Activated CD4-positive, alpha-beta T cell treated with anti-CD3 and anti-CD28 coated beads for 4 hours (primary cell): ENCODE measurements at regions not wholly inside any gene's neighbourhood (a gene's known extent, or its start where the extent isn't known, plus 50 kb on each side); places are given as distances from the start of the nearest gene placed in this dataset.

Experiments
- DNase-seq, 2 donors: peaks; one replicate each; pipeline ENCODE4 v3.0.0-alpha.2; 2020

- DNase-seq = no peak
Measured at GRCh38 chr4:54913751-54914526, 211.5 kb downstream of the KDR start.

GRCh38 chr4:54912155-54912554 is 213.2 kb downstream of the KDR start:
- no peak for DNase-seq

- no peak for DNase-seq
Measured at GRCh38 chr4:54909961-54910360, 215.4 kb downstream of the KDR start.

- no peak for DNase-seq
Measured at GRCh38 chr4:54908763-54909162, 216.6 kb downstream of the KDR start.

GRCh38 chr4:54904953-54905352 is 220.4 kb downstream of the KDR start:
- DNase-seq = no peak

GRCh38 chr4:54902976-54903375 is 222.4 kb downstream of the KDR start:
- no peak for DNase-seq

- no peak for DNase-seq
Measured at GRCh38 chr4:54902271-54902670, 223.1 kb downstream of the KDR start.

GRCh38 chr4:54901202-54901601 is 224.2 kb downstream of the KDR start:
- DNase-seq = no peak

- DNase-seq = no peak
Measured at GRCh38 chr4:54898656-54899340, 226.6 kb downstream of the KDR start.

- DNase-seq = no peak
Measured at GRCh38 chr4:54898056-54898562, 227.3 kb downstream of the KDR start.

GRCh38 chr4:54897590-54897989 is 227.8 kb downstream of the KDR start:
- no peak for DNase-seq

- no peak for DNase-seq
Measured at GRCh38 chr4:54882616-54883015, 224.9 kb downstream of the KIT start.

GRCh38 chr4:54879576-54879975 is 221.8 kb downstream of the KIT start:
- no peak for DNase-seq

GRCh38 chr4:54877006-54877405 is 219.2 kb downstream of the KIT start:
- DNase-seq = no peak

- no peak for DNase-seq
Measured at GRCh38 chr4:54872261-54872660, 214.5 kb downstream of the KIT start.

GRCh38 chr4:54863571-54864255 is 206.0 kb downstream of the KIT start:
- no peak for DNase-seq

GRCh38 chr4:54861201-54861600 is 203.4 kb downstream of the KIT start:
- no peak for DNase-seq

- DNase-seq = no peak
Measured at GRCh38 chr4:54855191-54855854, 197.6 kb downstream of the KIT start.

- DNase-seq = no peak
Measured at GRCh38 chr4:54852602-54853001, 194.8 kb downstream of the KIT start.

GRCh38 chr4:54852054-54852453 is 194.3 kb downstream of the KIT start:
- no peak for DNase-seq

GRCh38 chr4:54844911-54845310 is 187.2 kb downstream of the KIT start:
- no peak for DNase-seq

GRCh38 chr4:54843946-54844345 is 186.2 kb downstream of the KIT start:
- no peak for DNase-seq

GRCh38 chr4:54843106-54843505 is 185.3 kb downstream of the KIT start:
- DNase-seq = no peak
